GM10266 (cell line): ENCODE measurements at regions not wholly inside any gene's neighbourhood (a gene's known extent, or its start where the extent isn't known, plus 50 kb on each side); places are given as distances from the start of the nearest gene placed in this dataset.

ENCODE experiments used
- DNase-seq: peaks from one replicate; pipeline ENCODE4 v3.0.0; 2012; ENCODE audit errors: extremely low spot score
- CTCF ChIP-seq: IDR thresholded peaks from 2 replicates; pipeline ENCODE4 v1.5.1; 2012; ENCODE audit warnings: mild to moderate bottlenecking, low read depth; ENCODE audit not compliant: control insufficient read depth, insufficient read depth; ENCODE audit errors: missing control alignments

DNA sequence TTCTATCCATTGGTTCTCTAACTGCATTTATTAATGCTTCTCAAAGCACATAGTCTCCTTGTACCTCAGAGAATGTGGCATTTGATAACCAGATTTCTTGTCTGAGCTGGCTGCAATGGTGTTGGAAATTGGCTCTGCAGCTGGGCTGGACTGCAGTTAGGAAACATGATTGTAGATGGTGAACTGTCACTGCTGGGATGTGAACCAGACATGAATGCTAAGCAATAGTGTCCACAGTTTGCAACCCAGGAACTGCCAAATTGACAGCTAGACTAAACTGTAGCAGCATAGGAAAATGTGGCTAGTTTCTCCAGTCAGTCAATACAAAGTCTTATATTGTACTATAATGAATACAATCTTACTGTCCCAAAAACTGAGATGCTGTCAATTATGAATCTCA is 656.6 kb upstream of the GOLIM4 start:
- no peak for TF ChIP-seq CTCF
- DNase-seq = no peak

- no peak for TF ChIP-seq CTCF
- no peak for DNase-seq
Measured at GRCh38 chr3:168747697-168748096, 652.0 kb upstream of the GOLIM4 start.

GRCh38 chr3:168738527-168739325 is 643.0 kb upstream of the GOLIM4 start:
- no peak for TF ChIP-seq CTCF
- DNase-seq = no peak

- TF ChIP-seq CTCF = no peak
- DNase-seq = no peak
Measured at GRCh38 chr3:168736202-168736601, 640.5 kb upstream of the GOLIM4 start.

- no peak for TF ChIP-seq CTCF
- DNase-seq = no peak
Measured at GRCh38 chr3:168730073-168730472, 634.3 kb upstream of the GOLIM4 start.

DNA sequence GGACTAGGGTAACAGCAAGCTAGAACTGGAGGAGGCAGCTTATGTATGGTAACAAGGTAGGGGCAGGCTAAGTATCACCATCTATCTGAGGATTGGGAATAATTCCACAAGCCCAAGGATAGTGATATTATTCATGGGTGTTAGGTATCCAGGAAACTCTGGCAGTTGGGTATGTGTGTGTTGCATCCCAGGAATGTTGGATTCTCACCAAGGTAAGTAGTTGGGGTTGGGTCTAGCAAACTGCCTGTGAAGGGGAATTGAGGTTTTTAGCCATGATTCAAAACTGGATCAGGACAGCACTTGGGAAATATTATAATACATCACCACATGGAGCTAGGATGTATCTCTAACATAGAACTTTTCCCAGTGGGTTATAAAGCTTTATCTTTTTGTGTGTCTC is 626.4 kb upstream of the GOLIM4 start:
- DNase-seq = no peak
- TF ChIP-seq CTCF = no peak

- no peak for TF ChIP-seq CTCF
- peak; percentile 25 for DNase-seq
Measured at GRCh38 chr3:168714609-168715240, 619.0 kb upstream of the GOLIM4 start.
